Body of pancreas (tissue), 4 donors: ENCODE measurements at regions not wholly inside any gene's neighbourhood (a gene's known extent, or its start where the extent isn't known, plus 50 kb on each side); places are given as distances from the start of the nearest gene placed in this dataset.

Experiments used
- CTCF ChIP-seq, 7 experiments: fragments of 450-650 bp in 4 of 7; fragments of 200-600 bp in 3 of 7; sonication (generic) in 3 of 7; IDR thresholded peaks; one replicate each; pipeline ENCODE4 v1.5.1; 2016 to 2019; ENCODE audit warnings: antibody characterized with exemption in 7 of 7
- POLR2A ChIP-seq, 3 donors: fragments of 450-650 bp; IDR thresholded peaks; one replicate each; pipeline ENCODE4 v1.6.1; 2016; ENCODE audit warnings: antibody characterized with exemption in 3 of 3, mild to moderate bottlenecking in 2 of 3

- TF ChIP-seq CTCF (IDR thresholded peaks at IDR 0.05), result no peak
- TF ChIP-seq POLR2A (IDR thresholded peaks at IDR 0.05), result no peak
These were observed 121.8 kb upstream of the TNFSF4 start for GRCh38 chr1:173328961-173329360.
